B cell (primary cell): ENCODE measurements at regions not wholly inside any gene's neighbourhood (a gene's known extent, or its start where the extent isn't known, plus 50 kb on each side); places are given as distances from the start of the nearest gene placed in this dataset.

ENCODE experiments used
- ATAC-seq: fragments of 200-7000 bp; cut with Tn5 transposase; one replicate; pipeline ENCODE4 v1.10.0; 2021; ENCODE audit warnings: low read depth, mild to moderate bottlenecking, moderate number of reproducible peaks, moderate library complexity
- CTCF ChIA-PET: fragments of 350-600 bp; sonication (Branson Sonifier 250); formaldehyde crosslinking; loops from one replicate; lab custom pipeline; 2021; ENCODE audit warnings: antibody characterized with exemption, inconsistent platforms; lab: Charles Lee
- POLR2A ChIA-PET: fragments of 350-600 bp; sonication (Branson Sonifier 250); formaldehyde crosslinking; loops from one replicate; lab custom pipeline; 2021; ENCODE audit warnings: antibody characterized with exemption; lab: Charles Lee
- DNase-seq: peaks from one replicate; pipeline ENCODE4 v3.0.0; 2013
- H2AFZ ChIP-seq: 2 replicates; pipeline ENCODE4 v1.6.1; 2012; ENCODE audit warnings: mild to moderate bottlenecking, low read depth, low read length; ENCODE audit not compliant: insufficient read depth, poor library complexity, severe bottlenecking
- H3K27ac ChIP-seq, 2 donors: 1 replicate in 1 of 2; 2 replicates in 1 of 2; pipeline ENCODE4 v1.5.1; 2012 to 2013; ENCODE audit warnings: low read length in 2 of 2, mild to moderate bottlenecking in 2 of 2, moderate library complexity in 1 of 2
- H3K27me3 ChIP-seq, 4 experiments: fragments of 200-600 bp in 1 of 4; sonication (generic) in 1 of 4; replicated peaks in 1 of 4; 1 replicate in 2 of 4; 2 replicates in 2 of 4; pipeline versions ENCODE4 v1.6.1 to v1.7.0; 2013 to 2016; ENCODE audit warnings: low read length in 3 of 4, mild to moderate bottlenecking in 2 of 4, mixed read lengths in 1 of 4, moderate library complexity in 1 of 4; ENCODE audit not compliant: insufficient read depth in 4 of 4, control insufficient read depth in 3 of 4; ENCODE audit errors: control extremely low read depth in 1 of 4
- H3K36me3 ChIP-seq, 2 experiments: replicated peaks in 1 of 2; 1 replicate in 1 of 2; 2 replicates in 1 of 2; pipeline versions ENCODE4 v1.6.1 to v1.7.1; 2013; ENCODE audit warnings: low read length in 1 of 2; ENCODE audit not compliant: insufficient read depth in 2 of 2, control insufficient read depth in 1 of 2; ENCODE audit errors: control extremely low read depth in 1 of 2, extremely low read depth in 1 of 2
- H3K4me1 ChIP-seq, 2 donors: fragments of 200-600 bp in 1 of 2; sonication (generic) in 1 of 2; 1 replicate in 1 of 2; 2 replicates in 1 of 2; pipeline versions ENCODE4 v1.5.1 to v1.6.1; 2013 to 2017; ENCODE audit warnings: low read length in 2 of 2; ENCODE audit not compliant: control insufficient read depth in 2 of 2, insufficient read depth in 2 of 2
- H3K4me2 ChIP-seq: replicated peaks from 2 replicates; pipeline ENCODE3; 2012; ENCODE audit warnings: mild to moderate bottlenecking, low read depth, low read length; ENCODE audit not compliant: poor library complexity, severe bottlenecking
- H3K4me3 ChIP-seq, 5 experiments: fragments of 200-600 bp in 1 of 5; sonication (generic) in 1 of 5; 1 replicate in 3 of 5; 2 replicates in 2 of 5; pipeline versions ENCODE4 v1.5.1 to v1.7.0; 2011 to 2016; ENCODE audit warnings: low read length in 4 of 5, mild to moderate bottlenecking in 4 of 5, low read depth in 2 of 5, control low read depth in 1 of 5, moderate library complexity in 1 of 5; ENCODE audit not compliant: insufficient read depth in 1 of 5; ENCODE audit errors: control extremely low read depth in 1 of 5, extremely low read depth in 1 of 5
- H3K79me2 ChIP-seq: fragments of 200-600 bp; sonication (generic); one replicate; pipeline ENCODE4 v1.6.0; 2016; ENCODE audit warnings: low read length; ENCODE audit not compliant: control insufficient read depth, insufficient read depth
- H3K9ac ChIP-seq: fragments of 200-600 bp; sonication (generic); 2 replicates; pipeline ENCODE4 v1.6.1; 2017; ENCODE audit warnings: mild to moderate bottlenecking, low read length, moderate library complexity
- H3K9me3 ChIP-seq, 3 donors: one replicate each; pipeline versions ENCODE4 v1.6.1 to v1.7.1; 2013; ENCODE audit warnings: low read length in 2 of 3; ENCODE audit not compliant: control insufficient read depth in 2 of 3, insufficient read depth in 1 of 3; ENCODE audit errors: control extremely low read depth in 1 of 3
- H4K20me1 ChIP-seq: 2 replicates; pipeline ENCODE4 v1.6.0; 2012; ENCODE audit warnings: mild to moderate bottlenecking, low read length; ENCODE audit not compliant: insufficient read depth, control insufficient read depth, poor library complexity, severe bottlenecking
- H3K27ac Mint-ChIP-seq: one replicate; pipeline ENCODE4 v1.8.0; 2021; ENCODE audit warnings: mixed read lengths
- H3K27me3 Mint-ChIP-seq: one replicate; pipeline ENCODE4 v1.8.0; 2021; ENCODE audit warnings: mixed read lengths
- H3K4me1 Mint-ChIP-seq: one replicate; pipeline ENCODE4 v1.8.0; 2021; ENCODE audit warnings: mixed read lengths
- H3K4me3 Mint-ChIP-seq: one replicate; pipeline ENCODE4 v1.8.0; 2021; ENCODE audit warnings: mixed read lengths
- H3K9me3 Mint-ChIP-seq: one replicate; pipeline ENCODE4 v1.8.0; 2022; ENCODE audit warnings: mixed read lengths; ENCODE audit not compliant: insufficient read depth
- CTCF ChIP-seq: fragments of 200-600 bp; IDR thresholded peaks from one replicate; pipeline ENCODE4 v1.8.0; 2022; ENCODE audit warnings: antibody characterized with exemption, mild to moderate bottlenecking
- EZH2 ChIP-seq: IDR thresholded peaks from 2 replicates; pipeline ENCODE4 v1.6.1; 2012; ENCODE audit warnings: borderline replicate concordance, low read depth, mild to moderate bottlenecking, moderate library complexity, low read length; ENCODE audit not compliant: insufficient read depth, poor library complexity, severe bottlenecking
- WGBS: methylation state at CpG from one replicate; pipeline ENCODE4 v1.1.5; 2013; ENCODE audit warnings: missing lambda C conversion rate; ENCODE audit not compliant: insufficient coverage; 5-methylcytosine and 5-hydroxymethylcytosine counted together
- intact Hi-C: fragments of 100-400 bp; cut with micrococcal nuclease; formaldehyde crosslinking; loops from one replicate; pipeline ENCODE4 v1.10.0; 2022

GRCh38 chr1:244337839-244338238 lies 113.9 kb downstream of the ADSS2 start:
- Histone ChIP-seq H3K36me3 (no peaks in the 10 kb centered on the region), H2AFZ (no peak overlapping the region), H3K4me1 (no peaks in the 10 kb centered on the region), H3K9ac (no peak overlapping the region), H3K27ac (no peak overlapping the region), H4K20me1 (no peaks in the 10 kb centered on the region), H3K79me2 (no peaks in the 10 kb centered on the region), H3K4me3 (no peak overlapping the region), H3K27me3 (peaks cover 0 to 3% (median 0%) of the 10 kb centered on the region in 4 experiments), H3K4me2 (no peak overlapping the region), H3K9me3 (peaks cover 0 to 3% (median 2%) of the 10 kb centered on the region in 3 donors)
- Mint-ChIP-seq H3K4me1 (no peaks in the 10 kb centered on the region), H3K27me3 (peaks cover 22% of the 10 kb centered on the region), H3K27ac (no peak overlapping the region), H3K4me3 (no peak overlapping the region), H3K9me3 (no peaks in the 10 kb centered on the region)
- ChIA-PET CTCF (interaction anchor here (1.3 kb wide), 1 partner anchor 994 kb away, joined by 3 read pairs; no protein-coding TSS in a partner anchor), POLR2A (no interaction called here)
- no peak for DNase-seq
- no CpG with 5 or more reads among the region's 3 CpGs for WGBS
- ATAC-seq = no peak
- TF ChIP-seq EZH2 (no peak), CTCF (no peak)
- intact Hi-C loops = no loop called here

GRCh38 chr1:244339073-244339692 lies 112.5 kb downstream of the ADSS2 start:
- 94% methylated on average over 9 of the region's 11 CpGs for WGBS
- Histone ChIP-seq H3K4me1 (no peaks in the 10 kb centered on the region), H3K4me2 (no peak overlapping the region), H3K79me2 (no peaks in the 10 kb centered on the region), H3K36me3 (no peaks in the 10 kb centered on the region), H3K9ac (no peak overlapping the region), H3K4me3 (no peak overlapping the region), H2AFZ (no peak overlapping the region), H3K27me3 (peaks cover 0 to 3% (median 0%) of the 10 kb centered on the region in 4 experiments), H3K27ac (no peak overlapping the region), H3K9me3 (peaks cover 0 to 3% (median 0%) of the 10 kb centered on the region in 3 donors), H4K20me1 (no peaks in the 10 kb centered on the region)
- H3K9me3 Mint-ChIP-seq = no peaks in the 10 kb centered on the region
- intact Hi-C loops = no loop called here
- CTCF ChIA-PET = no interaction called here
- H3K27me3 Mint-ChIP-seq = peaks cover 11% of the 10 kb centered on the region
- no peak overlapping the region for H3K27ac Mint-ChIP-seq
- no peak overlapping the region for H3K4me3 Mint-ChIP-seq
- TF ChIP-seq CTCF = no peak
- TF ChIP-seq EZH2 = no peak
- no peaks in the 10 kb centered on the region for H3K4me1 Mint-ChIP-seq
- DNase-seq (no peak), ATAC-seq (no peak)
- POLR2A ChIA-PET = no interaction called here
